ENCODE measurements at regions not wholly inside any gene's neighbourhood (a gene's known extent, or its start where the extent isn't known, plus 50 kb on each side); places are given as distances from the start of the nearest gene placed in this dataset.

DNA sequence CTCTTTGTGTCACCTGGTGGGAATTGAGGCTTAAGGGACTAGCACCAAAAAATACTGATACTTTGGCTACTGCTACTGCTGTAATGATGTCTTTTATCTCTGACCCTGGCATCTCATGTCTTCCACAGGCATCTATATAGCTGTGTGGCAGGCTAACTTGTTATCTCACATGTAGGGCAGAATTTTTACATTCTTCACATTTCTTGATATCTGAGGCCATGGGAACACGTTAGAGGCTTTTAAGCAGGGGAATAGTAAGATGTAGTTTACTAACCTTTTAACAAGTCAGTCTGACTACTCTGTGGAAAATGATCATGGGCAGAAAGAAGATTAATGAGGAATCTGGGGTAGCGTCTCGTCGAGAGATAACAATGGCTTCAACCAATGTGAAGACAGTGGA is 498.4 kb downstream of the PCNX1 start:
- Histone ChIP-seq H3K27me3 (no peaks in the 10 kb centered on the region), H3K4me1 (peaks cover 0 to 8% (median 4%) of the 10 kb centered on the region in 3 donors), H3K4me3 (no peak overlapping the region), H3K36me3 (no peaks in the 10 kb centered on the region), H3K27ac (no peak overlapping the region), H3K9me3 (no peaks in the 10 kb centered on the region)
- 90 to 91% methylated on average over 4 of the region's 4 CpGs for WGBS, 2 donors
- ATAC-seq (no peak), DNase-seq (no peak), FAIRE-seq (no peak)
- intact Hi-C loops (cut with DNase I): no loop called here
- TF ChIP-seq, protein P1, sequence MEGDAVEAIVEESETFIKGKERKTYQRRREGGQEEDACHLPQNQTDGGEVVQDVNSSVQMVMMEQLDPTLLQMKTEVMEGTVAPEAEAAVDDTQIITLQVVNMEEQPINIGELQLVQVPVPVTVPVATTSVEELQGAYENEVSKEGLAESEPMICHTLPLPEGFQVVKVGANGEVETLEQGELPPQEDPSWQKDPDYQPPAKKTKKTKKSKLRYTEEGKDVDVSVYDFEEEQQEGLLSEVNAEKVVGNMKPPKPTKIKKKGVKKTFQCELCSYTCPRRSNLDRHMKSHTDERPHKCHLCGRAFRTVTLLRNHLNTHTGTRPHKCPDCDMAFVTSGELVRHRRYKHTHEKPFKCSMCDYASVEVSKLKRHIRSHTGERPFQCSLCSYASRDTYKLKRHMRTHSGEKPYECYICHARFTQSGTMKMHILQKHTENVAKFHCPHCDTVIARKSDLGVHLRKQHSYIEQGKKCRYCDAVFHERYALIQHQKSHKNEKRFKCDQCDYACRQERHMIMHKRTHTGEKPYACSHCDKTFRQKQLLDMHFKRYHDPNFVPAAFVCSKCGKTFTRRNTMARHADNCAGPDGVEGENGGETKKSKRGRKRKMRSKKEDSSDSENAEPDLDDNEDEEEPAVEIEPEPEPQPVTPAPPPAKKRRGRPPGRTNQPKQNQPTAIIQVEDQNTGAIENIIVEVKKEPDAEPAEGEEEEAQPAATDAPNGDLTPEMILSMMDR (IDR thresholded peaks at IDR 0.05): no peak

DNA sequence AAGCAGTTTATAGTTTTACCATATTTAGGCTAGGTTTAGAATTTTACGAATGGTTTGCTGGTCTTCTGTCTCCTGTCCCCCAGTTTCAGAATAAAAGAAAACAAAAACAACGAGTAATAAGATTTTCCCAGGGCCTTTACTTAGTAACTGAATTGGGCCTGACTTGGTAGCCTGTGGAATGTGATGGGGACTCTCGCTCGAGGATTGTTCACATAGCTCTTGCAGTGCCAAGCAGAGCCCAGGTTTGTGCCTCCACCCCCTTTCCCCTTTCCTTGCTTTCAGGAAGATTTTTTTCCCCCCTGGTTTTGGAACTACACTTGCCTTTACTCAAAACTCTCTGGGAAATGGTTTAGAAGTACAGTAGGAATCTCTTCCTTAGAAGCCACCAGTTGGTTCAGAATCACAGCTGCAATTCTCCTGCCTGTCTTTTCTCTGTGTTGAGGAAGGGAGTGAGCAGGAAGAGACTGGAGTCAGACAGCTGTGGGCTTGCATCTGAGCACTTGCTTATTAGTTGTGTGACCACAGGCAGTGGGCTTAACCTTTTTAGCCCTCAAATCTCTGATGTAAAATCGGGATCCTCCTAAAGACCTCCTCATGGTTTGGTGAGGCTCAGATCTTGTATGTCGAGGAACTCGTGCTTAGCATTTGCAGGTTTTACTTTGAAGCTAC is 501.2 kb downstream of the PCNX1 start:
- FAIRE-seq (no peak), DNase-seq (no peak), ATAC-seq (no peak)
- no peaks in the 10 kb centered on the region for H3K36me3 ChIP-seq
- TF ChIP-seq, protein P1 (IDR thresholded peaks at IDR 0.05): no peak
- no peaks in the 10 kb centered on the region for H3K27me3 ChIP-seq
- no peak overlapping the region for H3K4me3 ChIP-seq
- 85 to 96% methylated on average over 7 of the region's 7 CpGs for WGBS, 2 donors
- H3K27ac ChIP-seq: no peak overlapping the region
- H3K4me1 ChIP-seq: peaks cover 0 to 3% (median 0%) of the 10 kb centered on the region in 3 donors
- intact Hi-C loops (cut with DNase I): no loop called here
- no peaks in the 10 kb centered on the region for H3K9me3 ChIP-seq

DNA sequence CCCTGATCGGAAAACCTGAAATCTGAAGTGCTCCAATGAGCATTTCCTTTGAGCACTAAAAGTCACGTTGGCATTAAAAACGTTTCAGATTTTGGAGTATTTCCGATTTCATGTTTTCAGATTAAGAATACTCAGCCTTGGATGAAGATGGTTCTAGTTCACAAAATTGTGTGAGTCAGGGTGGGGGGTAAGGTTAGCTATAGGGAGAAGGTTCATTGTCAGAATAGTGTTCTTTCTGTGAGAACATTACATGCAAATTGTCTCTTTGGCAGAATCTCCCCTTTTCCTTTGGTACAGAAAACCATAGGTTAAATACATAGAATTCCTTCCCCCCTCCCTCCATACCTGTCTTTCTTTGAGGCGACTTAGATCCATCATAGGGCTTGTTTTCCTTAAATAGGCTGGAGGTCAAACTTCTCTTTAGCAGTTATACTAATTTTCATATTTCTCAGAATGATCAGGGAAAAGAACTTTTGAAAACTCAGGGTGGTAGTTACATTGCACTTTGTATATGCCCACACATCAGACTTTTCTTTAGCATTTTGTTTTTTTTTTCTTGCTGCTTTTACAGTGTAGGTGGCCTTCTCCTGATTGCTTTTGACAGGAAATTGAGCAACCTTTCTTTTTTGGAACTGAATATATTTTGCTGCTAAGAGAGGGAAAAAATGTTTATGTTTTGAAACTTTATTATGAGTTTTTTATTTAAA is 503.5 kb downstream of the PCNX1 start:
- peaks cover 0 to 3% (median 0%) of the 10 kb centered on the region in 3 donors for H3K4me1 ChIP-seq
- FAIRE-seq (no peak), ATAC-seq (no peak), DNase-seq (no peak)
- H3K9me3 ChIP-seq: no peaks in the 10 kb centered on the region
- no peaks in the 10 kb centered on the region for H3K27me3 ChIP-seq
- TF ChIP-seq, protein P1 (IDR thresholded peaks at IDR 0.05): no peak
- H3K4me3 ChIP-seq: no peak overlapping the region
- H3K27ac ChIP-seq: no peak overlapping the region
- WGBS, 2 donors: 88 to 93% methylated on average over 5 of the region's 5 CpGs
- no peaks in the 10 kb centered on the region for H3K36me3 ChIP-seq
- intact Hi-C loops (cut with DNase I): no loop called here

DNA sequence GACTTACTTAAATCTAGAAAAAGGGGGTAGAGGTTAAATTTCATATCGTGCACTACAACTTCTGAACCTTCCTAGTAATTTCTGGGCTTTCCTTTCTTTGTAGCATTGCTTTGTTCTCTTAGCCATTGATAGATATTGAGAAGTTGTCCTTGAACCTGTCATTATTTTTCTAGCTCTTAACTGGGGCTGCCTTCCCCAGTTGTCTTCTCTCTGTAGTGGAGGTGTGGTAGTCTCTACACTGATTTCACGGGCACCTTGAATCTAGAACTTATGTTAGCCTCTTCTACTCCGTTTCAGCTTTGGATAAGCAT is 504.0 kb downstream of the PCNX1 start:
- no peak overlapping the region for H3K4me3 ChIP-seq
- WGBS, 2 donors: 86 to 90% methylated on average over 3 of the region's 3 CpGs
- peaks cover 0 to 3% (median 0%) of the 10 kb centered on the region in 3 donors for H3K4me1 ChIP-seq
- DNase-seq (no peak), ATAC-seq (no peak), FAIRE-seq (no peak)
- no peak overlapping the region for H3K27ac ChIP-seq
- no peaks in the 10 kb centered on the region for H3K36me3 ChIP-seq
- H3K9me3 ChIP-seq: no peaks in the 10 kb centered on the region
- no peaks in the 10 kb centered on the region for H3K27me3 ChIP-seq
- TF ChIP-seq, protein P1 (IDR thresholded peaks at IDR 0.05): no peak
- intact Hi-C loops (cut with DNase I): no loop called here

DNA sequence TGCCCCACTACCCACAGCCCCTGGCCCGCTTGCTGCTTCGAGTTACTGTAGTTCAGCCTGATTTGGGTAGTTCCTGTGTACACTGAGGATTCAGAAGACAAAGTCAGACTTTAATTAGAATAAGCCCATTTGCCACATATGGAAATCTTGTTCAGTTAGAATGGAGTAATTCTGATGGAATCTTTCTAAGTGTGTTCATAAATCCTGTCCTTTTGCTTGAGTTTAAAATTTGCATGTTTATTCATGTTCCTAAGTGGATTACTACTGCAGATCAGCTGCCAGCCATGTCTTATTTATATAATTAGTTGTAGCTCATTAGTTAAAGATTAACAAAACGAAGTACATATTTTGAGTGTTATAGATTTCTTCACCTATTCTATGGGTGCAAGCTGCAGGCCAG is 504.5 kb downstream of the PCNX1 start:
- intact Hi-C loops (cut with DNase I): no loop called here
- Histone ChIP-seq H3K9me3 (no peaks in the 10 kb centered on the region), H3K36me3 (no peaks in the 10 kb centered on the region), H3K4me3 (no peak overlapping the region), H3K27me3 (no peaks in the 10 kb centered on the region), H3K4me1 (peaks cover 0 to 3% (median 0%) of the 10 kb centered on the region in 3 donors), H3K27ac (no peak overlapping the region)
- DNase-seq: no peak
- ATAC-seq: no peak
- 91 to 92% methylated on average over 3 of the region's 3 CpGs for WGBS, 2 donors
- no peak for FAIRE-seq
- TF ChIP-seq, protein P1 (IDR thresholded peaks at IDR 0.05): no peak
